ENCODE measurements at regions not wholly inside any gene's neighbourhood (a gene's known extent, or its start where the extent isn't known, plus 50 kb on each side); places are given as distances from the start of the nearest gene placed in this dataset.

- H3K4me2 ChIP-seq (ENCODE audit: extremely low read depth, insufficient read depth, low read length) = no peak overlapping the region
- no peaks in the 10 kb centered on the region for H3K9me3 ChIP-seq (ENCODE audit: control insufficient read depth, insufficient read depth, low read depth, low read length)
- no peaks in the 10 kb centered on the region for H3K27me3 ChIP-seq (ENCODE audit: control insufficient read depth, insufficient read depth, low read length)
- H2AFZ ChIP-seq (ENCODE audit: low read length) = no peak overlapping the region
- no peaks in the 10 kb centered on the region for H3K36me3 ChIP-seq (ENCODE audit: control insufficient read depth, insufficient read depth, low read length)
- no peak for DNase-seq (ENCODE audit: low read depth in 2 of 2)
- H4K20me1 ChIP-seq (ENCODE audit: control insufficient read depth, extremely low read depth, insufficient read depth, low read length) = no peaks in the 10 kb centered on the region
- H3K4me1 ChIP-seq (ENCODE audit: control insufficient read depth, extremely low read depth, insufficient read depth, low read length) = no peaks in the 10 kb centered on the region
- H3K9ac ChIP-seq (ENCODE audit: insufficient read depth, low read length) = no peak overlapping the region
- no peak overlapping the region for H3K27ac ChIP-seq (ENCODE audit: insufficient read depth, low read length)
- no peaks in the 10 kb centered on the region for H3K79me2 ChIP-seq (ENCODE audit: control insufficient read depth, insufficient read depth, low read length)
- no peak overlapping the region for H3K4me3 ChIP-seq (replicated peaks in 1 of 4; ENCODE audit: control extremely low read depth in 1 of 4, insufficient read depth in 1 of 4, low read depth in 3 of 4, low read length in 4 of 4)
- no peak for TF ChIP-seq EZH2 (IDR thresholded peaks at IDR 0.05; ENCODE audit: low read length, missing control alignments)
- TF ChIP-seq CTCF (conservative IDR thresholded peaks at IDR 0.05 in 1 of 2, IDR thresholded peaks at IDR 0.05 in 1 of 2; ENCODE audit: low read depth in 1 of 2, low read length in 2 of 2) = no peak
Observed at GRCh38 chr18:78402966-78403365, 576.7 kb upstream of the SALL3 start.

DNA sequence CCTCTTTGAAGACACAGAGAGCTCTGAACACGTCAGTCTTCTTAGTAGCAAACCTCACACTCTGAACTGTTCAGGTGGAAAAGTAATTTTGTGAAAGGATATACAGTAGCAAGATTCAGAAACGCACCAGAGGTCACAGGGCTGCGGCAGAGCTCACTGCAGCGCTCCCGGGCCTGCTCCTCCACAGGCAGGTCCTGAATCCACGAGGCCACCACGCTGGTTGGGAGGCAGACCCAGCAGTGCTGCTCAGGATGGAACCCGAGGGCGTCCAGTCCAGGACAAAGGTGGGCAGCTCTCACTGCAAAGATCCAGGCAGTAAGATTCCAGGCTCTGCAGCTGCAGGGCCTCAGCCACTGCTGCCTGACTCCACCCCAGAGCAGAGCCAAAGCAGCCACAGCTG is 576.2 kb upstream of the SALL3 start:
- H4K20me1 ChIP-seq (ENCODE audit: control insufficient read depth, extremely low read depth, insufficient read depth, low read length) = no peaks in the 10 kb centered on the region
- no peak overlapping the region for H2AFZ ChIP-seq (ENCODE audit: low read length)
- H3K4me3 ChIP-seq (replicated peaks in 1 of 4; ENCODE audit: control extremely low read depth in 1 of 4, insufficient read depth in 1 of 4, low read depth in 3 of 4, low read length in 4 of 4) = no peak overlapping the region
- H3K9ac ChIP-seq (ENCODE audit: insufficient read depth, low read length) = no peak overlapping the region
- H3K27me3 ChIP-seq (ENCODE audit: control insufficient read depth, insufficient read depth, low read length) = no peaks in the 10 kb centered on the region
- no peak for DNase-seq (ENCODE audit: low read depth in 2 of 2)
- no peaks in the 10 kb centered on the region for H3K79me2 ChIP-seq (ENCODE audit: control insufficient read depth, insufficient read depth, low read length)
- no peak overlapping the region for H3K4me2 ChIP-seq (ENCODE audit: extremely low read depth, insufficient read depth, low read length)
- H3K9me3 ChIP-seq (ENCODE audit: control insufficient read depth, insufficient read depth, low read depth, low read length) = no peaks in the 10 kb centered on the region
- TF ChIP-seq CTCF (conservative IDR thresholded peaks at IDR 0.05 in 1 of 2, IDR thresholded peaks at IDR 0.05 in 1 of 2; ENCODE audit: low read depth in 1 of 2, low read length in 2 of 2) (no peak), EZH2 (IDR thresholded peaks at IDR 0.05; ENCODE audit: low read length, missing control alignments) (no peak)
- no peaks in the 10 kb centered on the region for H3K4me1 ChIP-seq (ENCODE audit: control insufficient read depth, extremely low read depth, insufficient read depth, low read length)
- H3K27ac ChIP-seq (ENCODE audit: insufficient read depth, low read length) = no peak overlapping the region
- no peaks in the 10 kb centered on the region for H3K36me3 ChIP-seq (ENCODE audit: control insufficient read depth, insufficient read depth, low read length)

GRCh38 chr18:78405763-78406162 is 573.9 kb upstream of the SALL3 start:
- no peaks in the 10 kb centered on the region for H3K27me3 ChIP-seq (ENCODE audit: control insufficient read depth, insufficient read depth, low read length)
- H3K9me3 ChIP-seq (ENCODE audit: control insufficient read depth, insufficient read depth, low read depth, low read length) = no peaks in the 10 kb centered on the region
- H4K20me1 ChIP-seq (ENCODE audit: control insufficient read depth, extremely low read depth, insufficient read depth, low read length) = no peaks in the 10 kb centered on the region
- H3K4me2 ChIP-seq (ENCODE audit: extremely low read depth, insufficient read depth, low read length) = no peak overlapping the region
- H3K4me3 ChIP-seq (replicated peaks in 1 of 4; ENCODE audit: control extremely low read depth in 1 of 4, insufficient read depth in 1 of 4, low read depth in 3 of 4, low read length in 4 of 4) = no peak overlapping the region
- no peaks in the 10 kb centered on the region for H3K79me2 ChIP-seq (ENCODE audit: control insufficient read depth, insufficient read depth, low read length)
- H3K27ac ChIP-seq (ENCODE audit: insufficient read depth, low read length) = no peak overlapping the region
- no peaks in the 10 kb centered on the region for H3K4me1 ChIP-seq (ENCODE audit: control insufficient read depth, extremely low read depth, insufficient read depth, low read length)
- no peak overlapping the region for H3K9ac ChIP-seq (ENCODE audit: insufficient read depth, low read length)
- no peak overlapping the region for H2AFZ ChIP-seq (ENCODE audit: low read length)
- no peak for DNase-seq (ENCODE audit: low read depth in 2 of 2)
- no peak for TF ChIP-seq EZH2 (IDR thresholded peaks at IDR 0.05; ENCODE audit: low read length, missing control alignments)
- TF ChIP-seq CTCF (conservative IDR thresholded peaks at IDR 0.05 in 1 of 2, IDR thresholded peaks at IDR 0.05 in 1 of 2; ENCODE audit: low read depth in 1 of 2, low read length in 2 of 2) = no peak
- H3K36me3 ChIP-seq (ENCODE audit: control insufficient read depth, insufficient read depth, low read length) = no peaks in the 10 kb centered on the region

Data from fibroblast of lung (primary cell).